Caco-2 (cell line): ENCODE measurements at regions not wholly inside any gene's neighbourhood (a gene's known extent, or its start where the extent isn't known, plus 50 kb on each side); places are given as distances from the start of the nearest gene placed in this dataset.

Source experiments
- BruUV-seq: library from RNA; stranded (reverse); fragments of 400-500 nt; replicated peaks from 2 replicates; lab custom pipeline; 2021; lab: Mats Ljungman, UMichigan
- CTCF ChIA-PET: fragments of 300-600 bp; sonication (Branson Sonifier 250); formaldehyde crosslinking; loops from one replicate; lab custom pipeline; 2022; ENCODE audit warnings: antibody characterized with exemption; lab: Charles Lee
- POLR2A ChIA-PET: fragments of 300-600 bp; sonication (Branson Sonifier 250); formaldehyde crosslinking; loops from one replicate; lab custom pipeline; 2022; ENCODE audit warnings: antibody characterized with exemption; lab: Charles Lee
- DNase-seq, 2 experiments: peaks; one replicate each; pipeline versions ENCODE4 v3.0.0 to v3.0.0-alpha.2; 2020 to 2022
- H3K27me3 ChIP-seq: replicated peaks from 2 replicates; pipeline ENCODE4 v1.6.0; 2011; ENCODE audit warnings: low read length; ENCODE audit not compliant: control insufficient read depth, insufficient read depth
- H3K36me3 ChIP-seq: 2 replicates; pipeline ENCODE4 v1.5.1; 2011; ENCODE audit warnings: low read length; ENCODE audit not compliant: control insufficient read depth, insufficient read depth
- H3K4me1 ChIP-seq: fragments of 250-450 bp; sonication (Bioruptor Pico); 2 replicates; pipeline ENCODE4 v1.5.1; 2020; ENCODE audit warnings: mild to moderate bottlenecking
- H3K4me3 ChIP-seq: 2 replicates; pipeline ENCODE4 v1.5.1; 2011; ENCODE audit warnings: low read depth, mild to moderate bottlenecking, control low read depth, low read length
- H3K9me3 ChIP-seq: fragments of 250-450 bp; sonication (Bioruptor Pico); 2 replicates; pipeline ENCODE4 v1.5.1; 2020; ENCODE audit warnings: mild to moderate bottlenecking, moderate library complexity
- H3K27ac Mint-ChIP-seq: one replicate; pipeline ENCODE4 v1.8.0; 2022; ENCODE audit warnings: mixed read lengths; ENCODE audit not compliant: unreplicated experiment
- H3K27me3 Mint-ChIP-seq: one replicate; pipeline ENCODE4 v1.8.0; 2022; ENCODE audit warnings: mixed read lengths; ENCODE audit not compliant: insufficient read depth, unreplicated experiment
- H3K36me3 Mint-ChIP-seq: one replicate; pipeline ENCODE4 v1.8.0; 2022; ENCODE audit warnings: mild to moderate bottlenecking, mixed read lengths; ENCODE audit not compliant: insufficient read depth, unreplicated experiment
- H3K4me1 Mint-ChIP-seq: one replicate; pipeline ENCODE4 v1.8.0; 2022; ENCODE audit warnings: low read depth, mixed read lengths; ENCODE audit not compliant: unreplicated experiment
- H3K4me3 Mint-ChIP-seq: one replicate; pipeline ENCODE4 v1.8.0; 2022; ENCODE audit warnings: mild to moderate bottlenecking, moderate library complexity, mixed read lengths; ENCODE audit not compliant: unreplicated experiment
- H3K9me3 Mint-ChIP-seq: one replicate; pipeline ENCODE4 v1.8.0; 2022; ENCODE audit warnings: mixed read lengths; ENCODE audit not compliant: unreplicated experiment
- CTCF ChIP-seq, 2 experiments: fragments of 200-600 bp in 1 of 2; IDR thresholded peaks; 1 replicate in 1 of 2; 2 replicates in 1 of 2; pipeline versions ENCODE4 v1.5.1 to v1.8.0; 2011 to 2022; ENCODE audit warnings: antibody characterized with exemption in 1 of 2, control low read depth in 1 of 2, inconsistent platforms in 1 of 2, low read depth in 1 of 2, low read length in 1 of 2, mild to moderate bottlenecking in 1 of 2, moderate library complexity in 1 of 2; ENCODE audit not compliant: insufficient read depth in 1 of 2, severe bottlenecking in 1 of 2, unreplicated experiment in 1 of 2
- intact Hi-C: fragments of 100-400 bp; cut with micrococcal nuclease; formaldehyde crosslinking; loops from one replicate; pipeline ENCODE4 v1.10.0; 2022; ENCODE audit not compliant: unreplicated experiment

GRCh38 chr22:49197986-49198704, 629.5 kb downstream of the BRD1 start:
- H3K4me3 ChIP-seq, result no peak overlapping the region
- Mint-ChIP-seq H3K27me3 (peaks cover 16% of the 10 kb centered on the region), H3K9me3 (no peaks in the 10 kb centered on the region), H3K4me3 (no peak overlapping the region), H3K27ac (no peak overlapping the region), H3K36me3 (no peaks in the 10 kb centered on the region), H3K4me1 (no peaks in the 10 kb centered on the region)
- H3K9me3 ChIP-seq, result no peaks in the 10 kb centered on the region
- BruUV-seq, result no TSS peak
- intact Hi-C loops, result no loop called here
- H3K27me3 ChIP-seq, result no peaks in the 10 kb centered on the region
- ChIA-PET POLR2A (no interaction called here), CTCF (no interaction called here)
- no peak for DNase-seq
- no peaks in the 10 kb centered on the region for H3K36me3 ChIP-seq
- no peaks in the 10 kb centered on the region for H3K4me1 ChIP-seq
- TF ChIP-seq CTCF (IDR thresholded peaks at IDR 0.05; ENCODE audit: insufficient read depth in 1 of 2, low read depth in 1 of 2, low read length in 1 of 2, severe bottlenecking in 1 of 2, unreplicated experiment in 1 of 2), result no peak

GRCh38 chr22:49197505-49197904, 630.2 kb downstream of the BRD1 start:
- H3K27ac Mint-ChIP-seq, result no peak overlapping the region
- DNase-seq, result no peak
- no peak for TF ChIP-seq CTCF (IDR thresholded peaks at IDR 0.05; ENCODE audit: insufficient read depth in 1 of 2, low read depth in 1 of 2, low read length in 1 of 2, severe bottlenecking in 1 of 2, unreplicated experiment in 1 of 2)
- intact Hi-C loops, result no loop called here
- no peak overlapping the region for H3K4me3 ChIP-seq
- no peaks in the 10 kb centered on the region for H3K36me3 ChIP-seq
- no peaks in the 10 kb centered on the region for H3K9me3 ChIP-seq
- no peaks in the 10 kb centered on the region for H3K27me3 ChIP-seq
- no TSS peak for BruUV-seq
- ChIA-PET CTCF (no interaction called here), POLR2A (no interaction called here)
- no peaks in the 10 kb centered on the region for H3K36me3 Mint-ChIP-seq
- peaks cover 18% of the 10 kb centered on the region for H3K27me3 Mint-ChIP-seq
- H3K4me1 Mint-ChIP-seq, result no peaks in the 10 kb centered on the region
- H3K4me3 Mint-ChIP-seq, result no peak overlapping the region
- no peaks in the 10 kb centered on the region for H3K9me3 Mint-ChIP-seq
- H3K4me1 ChIP-seq, result no peaks in the 10 kb centered on the region

- H3K4me1 Mint-ChIP-seq, result no peaks in the 10 kb centered on the region
- Histone ChIP-seq H3K27me3 (no peaks in the 10 kb centered on the region), H3K9me3 (no peaks in the 10 kb centered on the region), H3K4me1 (no peaks in the 10 kb centered on the region), H3K36me3 (no peaks in the 10 kb centered on the region), H3K4me3 (no peak overlapping the region)
- BruUV-seq, result no TSS peak
- DNase-seq, result peak in 1 of 2 experiments; percentile 28
- no peak overlapping the region for H3K27ac Mint-ChIP-seq
- no peaks in the 10 kb centered on the region for H3K36me3 Mint-ChIP-seq
- intact Hi-C loops, result no loop called here
- H3K4me3 Mint-ChIP-seq, result no peak overlapping the region
- H3K27me3 Mint-ChIP-seq, result peaks cover 17% of the 10 kb centered on the region
- ChIA-PET POLR2A (no interaction called here), CTCF (no interaction called here)
- TF ChIP-seq CTCF (IDR thresholded peaks at IDR 0.05; ENCODE audit: insufficient read depth in 1 of 2, low read depth in 1 of 2, low read length in 1 of 2, severe bottlenecking in 1 of 2, unreplicated experiment in 1 of 2), result no peak
- H3K9me3 Mint-ChIP-seq, result no peaks in the 10 kb centered on the region
Measured at GRCh38 chr22:49196046-49196511, 631.6 kb downstream of the BRD1 start.
